ENCODE measurements at regions not wholly inside any gene's neighbourhood (a gene's known extent, or its start where the extent isn't known, plus 50 kb on each side); places are given as distances from the start of the nearest gene placed in this dataset.
"Not testable (repeated sequence)": the region's sequence is repeated elsewhere in the genome, so short reads cannot be mapped to it uniquely, and the experiment has no call there.

- H3K36me3 ChIP-seq (replicated peaks in 1 of 2; ENCODE audit: control extremely low read depth in 1 of 2, control insufficient read depth in 1 of 2, extremely low read depth in 1 of 2, insufficient read depth in 2 of 2, low read length in 1 of 2); H3K4me1 ChIP-seq (ENCODE audit: control insufficient read depth in 2 of 2, insufficient read depth in 2 of 2, low read length in 2 of 2); H3K9me3 Mint-ChIP-seq (ENCODE audit: insufficient read depth); H3K4me2 ChIP-seq (replicated peaks; ENCODE audit: low read depth, low read length, poor library complexity, severe bottlenecking); H3K4me3 ChIP-seq (ENCODE audit: control extremely low read depth in 1 of 5, extremely low read depth in 1 of 5, insufficient read depth in 1 of 5, low read depth in 2 of 5, low read length in 4 of 5); intact Hi-C loops (cut with micrococcal nuclease); H3K4me1 Mint-ChIP-seq; H3K9me3 ChIP-seq (ENCODE audit: control extremely low read depth in 1 of 3, control insufficient read depth in 2 of 3, insufficient read depth in 1 of 3, low read length in 2 of 3); DNase-seq; H3K27me3 ChIP-seq (replicated peaks in 1 of 4; ENCODE audit: control extremely low read depth in 1 of 4, control insufficient read depth in 3 of 4, insufficient read depth in 4 of 4, low read length in 3 of 4); H3K4me3 Mint-ChIP-seq; H3K9ac ChIP-seq (ENCODE audit: low read length); H3K79me2 ChIP-seq (ENCODE audit: control insufficient read depth, insufficient read depth, low read length); H3K27ac Mint-ChIP-seq; POLR2A ChIA-PET; ATAC-seq (ENCODE audit: low read depth); H3K27ac ChIP-seq (ENCODE audit: low read length in 2 of 2); H4K20me1 ChIP-seq (ENCODE audit: control insufficient read depth, insufficient read depth, low read length, poor library complexity, severe bottlenecking); H2AFZ ChIP-seq (ENCODE audit: insufficient read depth, low read depth, low read length, poor library complexity, severe bottlenecking); CTCF ChIA-PET; H3K27me3 Mint-ChIP-seq: not testable (repeated sequence)
- WGBS (ENCODE audit: insufficient coverage) = 93% methylated on average over 15 of the region's 15 CpGs
Measured at GRCh38 chr4:8985786-8986185, 114.1 kb upstream of the HMX1 start.

- H3K9me3 ChIP-seq (ENCODE audit: control extremely low read depth in 1 of 3, control insufficient read depth in 2 of 3, insufficient read depth in 1 of 3, low read length in 2 of 3); H2AFZ ChIP-seq (ENCODE audit: insufficient read depth, low read depth, low read length, poor library complexity, severe bottlenecking); intact Hi-C loops (cut with micrococcal nuclease); H3K4me3 ChIP-seq (ENCODE audit: control extremely low read depth in 1 of 5, extremely low read depth in 1 of 5, insufficient read depth in 1 of 5, low read depth in 2 of 5, low read length in 4 of 5); H3K27me3 ChIP-seq (replicated peaks in 1 of 4; ENCODE audit: control extremely low read depth in 1 of 4, control insufficient read depth in 3 of 4, insufficient read depth in 4 of 4, low read length in 3 of 4); H3K27me3 Mint-ChIP-seq; H3K4me1 Mint-ChIP-seq; H3K79me2 ChIP-seq (ENCODE audit: control insufficient read depth, insufficient read depth, low read length); H3K9ac ChIP-seq (ENCODE audit: low read length); POLR2A ChIA-PET; DNase-seq; H3K9me3 Mint-ChIP-seq (ENCODE audit: insufficient read depth); H3K36me3 ChIP-seq (replicated peaks in 1 of 2; ENCODE audit: control extremely low read depth in 1 of 2, control insufficient read depth in 1 of 2, extremely low read depth in 1 of 2, insufficient read depth in 2 of 2, low read length in 1 of 2); CTCF ChIA-PET; H3K27ac Mint-ChIP-seq; H4K20me1 ChIP-seq (ENCODE audit: control insufficient read depth, insufficient read depth, low read length, poor library complexity, severe bottlenecking); H3K4me3 Mint-ChIP-seq; H3K27ac ChIP-seq (ENCODE audit: low read length in 2 of 2); H3K4me1 ChIP-seq (ENCODE audit: control insufficient read depth in 2 of 2, insufficient read depth in 2 of 2, low read length in 2 of 2); ATAC-seq (ENCODE audit: low read depth); H3K4me2 ChIP-seq (replicated peaks; ENCODE audit: low read depth, low read length, poor library complexity, severe bottlenecking): not testable (repeated sequence)
- 86% methylated on average over 6 of the region's 11 CpGs for WGBS (ENCODE audit: insufficient coverage)
Measured at GRCh38 chr4:8984641-8985040, 113.0 kb upstream of the HMX1 start.

GRCh38 chr4:8983921-8984320 lies 112.3 kb upstream of the HMX1 start:
- CTCF ChIA-PET; DNase-seq; H3K27ac ChIP-seq (ENCODE audit: low read length in 2 of 2); H3K9me3 ChIP-seq (ENCODE audit: control extremely low read depth in 1 of 3, control insufficient read depth in 2 of 3, insufficient read depth in 1 of 3, low read length in 2 of 3); H3K27me3 Mint-ChIP-seq; ATAC-seq (ENCODE audit: low read depth); H3K4me1 Mint-ChIP-seq; POLR2A ChIA-PET; H3K4me3 ChIP-seq (ENCODE audit: control extremely low read depth in 1 of 5, extremely low read depth in 1 of 5, insufficient read depth in 1 of 5, low read depth in 2 of 5, low read length in 4 of 5); H2AFZ ChIP-seq (ENCODE audit: insufficient read depth, low read depth, low read length, poor library complexity, severe bottlenecking); H3K9ac ChIP-seq (ENCODE audit: low read length); H3K27ac Mint-ChIP-seq; H3K9me3 Mint-ChIP-seq (ENCODE audit: insufficient read depth); H3K79me2 ChIP-seq (ENCODE audit: control insufficient read depth, insufficient read depth, low read length); H3K4me1 ChIP-seq (ENCODE audit: control insufficient read depth in 2 of 2, insufficient read depth in 2 of 2, low read length in 2 of 2); H4K20me1 ChIP-seq (ENCODE audit: control insufficient read depth, insufficient read depth, low read length, poor library complexity, severe bottlenecking); H3K36me3 ChIP-seq (replicated peaks in 1 of 2; ENCODE audit: control extremely low read depth in 1 of 2, control insufficient read depth in 1 of 2, extremely low read depth in 1 of 2, insufficient read depth in 2 of 2, low read length in 1 of 2); H3K4me2 ChIP-seq (replicated peaks; ENCODE audit: low read depth, low read length, poor library complexity, severe bottlenecking); intact Hi-C loops (cut with micrococcal nuclease); H3K27me3 ChIP-seq (replicated peaks in 1 of 4; ENCODE audit: control extremely low read depth in 1 of 4, control insufficient read depth in 3 of 4, insufficient read depth in 4 of 4, low read length in 3 of 4); H3K4me3 Mint-ChIP-seq: not testable (repeated sequence)
- WGBS (ENCODE audit: insufficient coverage) = 92% methylated on average over 3 of the region's 12 CpGs

GRCh38 chr4:8976466-8977128 lies 105.0 kb upstream of the HMX1 start:
- H3K4me1 Mint-ChIP-seq; DNase-seq; H2AFZ ChIP-seq (ENCODE audit: insufficient read depth, low read depth, low read length, poor library complexity, severe bottlenecking); POLR2A ChIA-PET; CTCF ChIA-PET; intact Hi-C loops (cut with micrococcal nuclease); H3K27me3 Mint-ChIP-seq; H3K9me3 ChIP-seq (ENCODE audit: control extremely low read depth in 1 of 3, control insufficient read depth in 2 of 3, insufficient read depth in 1 of 3, low read length in 2 of 3); H4K20me1 ChIP-seq (ENCODE audit: control insufficient read depth, insufficient read depth, low read length, poor library complexity, severe bottlenecking); H3K9me3 Mint-ChIP-seq (ENCODE audit: insufficient read depth); H3K4me2 ChIP-seq (replicated peaks; ENCODE audit: low read depth, low read length, poor library complexity, severe bottlenecking); H3K79me2 ChIP-seq (ENCODE audit: control insufficient read depth, insufficient read depth, low read length); H3K4me3 Mint-ChIP-seq; H3K4me3 ChIP-seq (ENCODE audit: control extremely low read depth in 1 of 5, extremely low read depth in 1 of 5, insufficient read depth in 1 of 5, low read depth in 2 of 5, low read length in 4 of 5); ATAC-seq (ENCODE audit: low read depth); H3K27me3 ChIP-seq (replicated peaks in 1 of 4; ENCODE audit: control extremely low read depth in 1 of 4, control insufficient read depth in 3 of 4, insufficient read depth in 4 of 4, low read length in 3 of 4); H3K36me3 ChIP-seq (replicated peaks in 1 of 2; ENCODE audit: control extremely low read depth in 1 of 2, control insufficient read depth in 1 of 2, extremely low read depth in 1 of 2, insufficient read depth in 2 of 2, low read length in 1 of 2); H3K9ac ChIP-seq (ENCODE audit: low read length); H3K27ac Mint-ChIP-seq; H3K27ac ChIP-seq (ENCODE audit: low read length in 2 of 2); H3K4me1 ChIP-seq (ENCODE audit: control insufficient read depth in 2 of 2, insufficient read depth in 2 of 2, low read length in 2 of 2): not testable (repeated sequence)
- WGBS (ENCODE audit: insufficient coverage) = 85% methylated on average over 23 of the region's 24 CpGs

Data from B cell (primary cell).